ENCODE measurements at regions not wholly inside any gene's neighbourhood (a gene's known extent, or its start where the extent isn't known, plus 50 kb on each side); places are given as distances from the start of the nearest gene placed in this dataset.
A peak's percentile ranks its signal among the peaks of the same experiment; 100 is the strongest.

DNA sequence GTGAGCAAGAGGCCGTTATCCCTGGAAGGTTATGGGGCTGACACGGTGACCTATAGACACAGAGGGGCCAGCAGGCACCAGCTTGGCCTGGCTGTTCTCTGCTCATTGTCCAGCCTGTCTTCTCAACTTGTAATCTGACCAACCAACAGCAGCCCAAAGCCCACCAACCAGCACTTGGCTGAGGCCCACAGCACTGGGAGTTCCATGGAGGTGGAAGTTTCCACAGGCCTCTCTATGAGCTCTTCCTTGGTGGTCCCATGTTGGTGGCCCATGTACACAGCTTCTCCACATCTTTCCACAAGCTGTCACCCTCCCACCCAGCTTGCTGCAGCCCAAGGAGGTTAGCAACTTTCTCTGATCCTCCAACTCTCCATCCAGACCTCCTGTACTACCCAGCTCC is 56.2 kb upstream of the KLHL31 start:
- DNase-seq (ENCODE audit: low read depth), result no peak
- no peak for TF ChIP-seq CTCF (conservative IDR thresholded peaks at IDR 0.05; ENCODE audit: low read depth, low read length)
- no peak overlapping the region for H3K4me3 ChIP-seq (ENCODE audit: low read depth, low read length)

- TF ChIP-seq CTCF (conservative IDR thresholded peaks at IDR 0.05; ENCODE audit: low read depth, low read length), result peak; percentile 79
- DNase-seq (ENCODE audit: low read depth), result peak; percentile 85
Observed at GRCh38 chr6:53718597-53719460, 53.3 kb upstream of the KLHL31 start.

GRCh38 chr6:53717566-53717965 is 52.0 kb upstream of the KLHL31 start:
- no peak overlapping the region for H3K4me3 ChIP-seq (ENCODE audit: low read depth, low read length)
- no peak for DNase-seq (ENCODE audit: low read depth)
- TF ChIP-seq CTCF (conservative IDR thresholded peaks at IDR 0.05; ENCODE audit: low read depth, low read length), result no peak

More at GRCh38 chr6:53718597-53719460, 53.3 kb upstream of the KLHL31 start:
- no peak overlapping the region for H3K4me3 ChIP-seq (ENCODE audit: low read depth, low read length)

- no peak overlapping the region for H3K4me3 ChIP-seq (ENCODE audit: low read depth, low read length)
- no peak for TF ChIP-seq CTCF (conservative IDR thresholded peaks at IDR 0.05; ENCODE audit: low read depth, low read length)
- DNase-seq (ENCODE audit: low read depth), result no peak
Observed at GRCh38 chr6:53715434-53715833, 49.9 kb upstream of the KLHL31 start.

Data from choroid plexus epithelial cell (primary cell).